Ascending aorta (tissue), 2 donors: ENCODE measurements at regions not wholly inside any gene's neighbourhood (a gene's known extent, or its start where the extent isn't known, plus 50 kb on each side); places are given as distances from the start of the nearest gene placed in this dataset.

ENCODE experiments used
- DNase-seq, 2 donors: peaks; one replicate each; pipeline ENCODE4 v3.0.0-alpha.2; 2019; ENCODE audit warnings: low spot score in 2 of 2
- H3K27ac ChIP-seq, 2 donors: fragments of 200-600 bp; sonication (generic); one replicate each; pipeline ENCODE4 v1.5.1; 2016 to 2017; ENCODE audit warnings: mild to moderate bottlenecking in 1 of 2
- H3K27me3 ChIP-seq: fragments of 200-600 bp; sonication (generic); one replicate; pipeline ENCODE4 v1.5.1; 2017
- H3K36me3 ChIP-seq, 2 donors: fragments of 200-600 bp; sonication (generic); one replicate each; pipeline ENCODE4 v1.5.1; 2016
- H3K4me1 ChIP-seq, 2 donors: fragments of 200-600 bp; sonication (generic); one replicate each; pipeline ENCODE4 v1.5.1; 2016 to 2017; ENCODE audit warnings: mild to moderate bottlenecking in 1 of 2
- H3K4me3 ChIP-seq, 2 donors: fragments of 200-600 bp; sonication (generic); one replicate each; pipeline ENCODE4 v1.5.1; 2016 to 2017; ENCODE audit warnings: mild to moderate bottlenecking in 1 of 2
- H3K9me3 ChIP-seq, 2 donors: fragments of 200-600 bp; sonication (generic); one replicate each; pipeline ENCODE4 v1.5.1; 2016
- intact Hi-C: fragments of 100-400 bp; cut with DNase I; formaldehyde crosslinking; loops from one replicate; pipeline ENCODE4 v1.15.1; 2023
- TF ChIP-seq, protein P1 (sequence below), 3 experiments: fragments of 200-600 bp in 2 of 3; fragments of 450-650 bp in 1 of 3; sonication (generic) in 2 of 3; IDR thresholded peaks; one replicate each; pipeline ENCODE4 v1.5.1; 2016 to 2019; ENCODE audit warnings: antibody characterized with exemption in 3 of 3, mild to moderate bottlenecking in 1 of 3, moderate library complexity in 1 of 3

DNA sequence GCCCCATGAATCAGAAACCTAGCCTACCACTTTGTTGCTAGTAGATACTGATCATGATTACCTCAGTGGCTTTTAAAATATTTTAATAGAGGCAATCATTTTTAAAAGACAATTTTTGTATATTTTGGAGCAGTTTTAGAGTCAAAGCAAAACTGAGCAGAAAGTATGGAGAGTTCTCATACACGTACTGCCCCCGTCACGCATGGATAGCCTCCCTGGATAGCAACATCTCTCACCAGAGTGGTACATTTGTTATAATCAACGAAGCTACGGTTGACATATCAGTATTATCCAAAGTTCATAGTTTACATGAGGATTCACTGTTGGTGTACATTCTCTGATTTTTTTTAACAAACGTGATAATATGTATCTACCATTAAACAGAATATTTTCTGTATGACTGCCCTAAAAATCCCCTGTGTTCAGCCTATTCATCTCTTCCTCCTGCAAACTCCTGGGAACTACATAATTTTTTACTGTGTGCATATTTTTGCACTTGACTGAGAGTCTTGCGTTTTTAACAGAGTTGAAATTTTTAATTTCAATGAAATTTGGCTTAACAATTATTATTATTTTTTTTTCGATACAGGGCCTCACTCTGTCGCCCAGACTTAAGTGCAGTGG, 1436.8 kb upstream of the PCDH9 start:
- Histone ChIP-seq H3K36me3 (no peaks in the 10 kb centered on the region), H3K27me3 (no peaks in the 10 kb centered on the region), H3K4me3 (no peak overlapping the region), H3K9me3 (no peaks in the 10 kb centered on the region), H3K4me1 (no peaks in the 10 kb centered on the region), H3K27ac (no peak overlapping the region)
- TF ChIP-seq, protein P1, sequence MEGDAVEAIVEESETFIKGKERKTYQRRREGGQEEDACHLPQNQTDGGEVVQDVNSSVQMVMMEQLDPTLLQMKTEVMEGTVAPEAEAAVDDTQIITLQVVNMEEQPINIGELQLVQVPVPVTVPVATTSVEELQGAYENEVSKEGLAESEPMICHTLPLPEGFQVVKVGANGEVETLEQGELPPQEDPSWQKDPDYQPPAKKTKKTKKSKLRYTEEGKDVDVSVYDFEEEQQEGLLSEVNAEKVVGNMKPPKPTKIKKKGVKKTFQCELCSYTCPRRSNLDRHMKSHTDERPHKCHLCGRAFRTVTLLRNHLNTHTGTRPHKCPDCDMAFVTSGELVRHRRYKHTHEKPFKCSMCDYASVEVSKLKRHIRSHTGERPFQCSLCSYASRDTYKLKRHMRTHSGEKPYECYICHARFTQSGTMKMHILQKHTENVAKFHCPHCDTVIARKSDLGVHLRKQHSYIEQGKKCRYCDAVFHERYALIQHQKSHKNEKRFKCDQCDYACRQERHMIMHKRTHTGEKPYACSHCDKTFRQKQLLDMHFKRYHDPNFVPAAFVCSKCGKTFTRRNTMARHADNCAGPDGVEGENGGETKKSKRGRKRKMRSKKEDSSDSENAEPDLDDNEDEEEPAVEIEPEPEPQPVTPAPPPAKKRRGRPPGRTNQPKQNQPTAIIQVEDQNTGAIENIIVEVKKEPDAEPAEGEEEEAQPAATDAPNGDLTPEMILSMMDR (IDR thresholded peaks at IDR 0.05) = no peak
- no peak for DNase-seq
- intact Hi-C loops = no loop called here

DNA sequence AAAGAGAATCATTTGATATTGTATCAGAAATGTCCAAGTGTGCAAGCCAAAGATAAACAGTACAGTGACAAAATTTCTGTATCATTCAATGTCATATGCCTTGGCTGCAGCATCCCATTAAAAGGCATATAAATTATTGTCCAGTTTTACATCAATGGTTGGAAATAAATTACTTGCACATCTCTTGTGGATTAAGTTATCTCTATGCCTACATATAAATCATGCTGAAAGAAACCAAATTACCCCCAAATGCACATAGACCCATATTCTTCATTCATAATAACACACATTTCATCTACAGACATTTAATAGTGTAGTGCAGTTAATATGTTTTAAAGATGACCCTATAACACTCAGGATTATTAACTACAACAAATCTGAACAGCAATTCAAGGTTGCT, 1415.7 kb upstream of the PCDH9 start:
- no peak overlapping the region for H3K27ac ChIP-seq
- H3K9me3 ChIP-seq = no peaks in the 10 kb centered on the region
- intact Hi-C loops = no loop called here
- H3K36me3 ChIP-seq = no peaks in the 10 kb centered on the region
- no peak overlapping the region for H3K4me3 ChIP-seq
- H3K27me3 ChIP-seq = no peaks in the 10 kb centered on the region
- no peaks in the 10 kb centered on the region for H3K4me1 ChIP-seq
- TF ChIP-seq, protein P1 (IDR thresholded peaks at IDR 0.05) = no peak
- no peak for DNase-seq

DNA sequence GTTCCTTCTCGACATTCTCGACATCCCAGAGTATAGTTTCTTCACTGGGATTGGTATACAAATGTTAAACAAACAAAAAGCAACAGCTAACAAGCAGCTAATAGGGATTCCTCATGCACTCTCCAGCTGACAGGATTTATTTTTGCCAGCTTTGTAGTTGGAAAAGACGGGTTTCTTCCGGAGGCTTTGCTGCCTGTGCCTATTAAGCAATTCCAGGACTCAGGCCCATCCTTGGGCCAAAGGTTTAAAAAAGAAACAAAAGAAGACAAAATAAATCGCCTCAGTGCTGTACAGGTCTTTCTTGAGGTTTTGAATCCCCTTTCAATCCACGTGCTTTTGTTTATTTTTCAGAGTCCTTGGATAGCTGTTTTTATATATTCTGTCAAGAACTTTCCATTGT, 1414.5 kb upstream of the PCDH9 start:
- Histone ChIP-seq H3K27ac (no peak overlapping the region), H3K4me1 (no peaks in the 10 kb centered on the region), H3K9me3 (no peaks in the 10 kb centered on the region), H3K36me3 (no peaks in the 10 kb centered on the region), H3K4me3 (no peak overlapping the region), H3K27me3 (no peaks in the 10 kb centered on the region)
- TF ChIP-seq, protein P1 (IDR thresholded peaks at IDR 0.05) = no peak
- DNase-seq = no peak
- intact Hi-C loops = no loop called here

DNA sequence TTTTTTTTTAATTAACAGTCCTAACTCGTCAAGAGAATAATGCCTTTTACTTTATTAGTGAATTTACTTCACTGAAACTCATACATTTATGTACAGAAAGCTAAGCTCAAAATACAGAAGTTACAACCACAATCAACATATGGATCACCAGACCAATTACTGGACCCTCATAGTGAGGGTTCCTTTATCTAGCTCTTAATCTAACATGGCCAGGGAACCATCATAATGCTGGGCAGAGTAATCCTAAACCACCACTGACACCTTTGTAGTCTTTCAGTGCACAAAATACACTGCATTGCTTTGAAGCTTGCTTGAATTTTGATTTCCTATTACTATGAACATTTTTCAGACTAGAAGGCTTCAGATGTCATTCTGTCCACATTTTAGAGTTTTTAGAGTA, 1406.6 kb upstream of the PCDH9 start:
- DNase-seq = no peak
- intact Hi-C loops = no loop called here
- H3K36me3 ChIP-seq = no peaks in the 10 kb centered on the region
- no peak overlapping the region for H3K4me3 ChIP-seq
- H3K4me1 ChIP-seq = no peaks in the 10 kb centered on the region
- TF ChIP-seq, protein P1 (IDR thresholded peaks at IDR 0.05) = no peak
- H3K9me3 ChIP-seq = no peaks in the 10 kb centered on the region
- H3K27ac ChIP-seq = no peak overlapping the region
- no peaks in the 10 kb centered on the region for H3K27me3 ChIP-seq

DNA sequence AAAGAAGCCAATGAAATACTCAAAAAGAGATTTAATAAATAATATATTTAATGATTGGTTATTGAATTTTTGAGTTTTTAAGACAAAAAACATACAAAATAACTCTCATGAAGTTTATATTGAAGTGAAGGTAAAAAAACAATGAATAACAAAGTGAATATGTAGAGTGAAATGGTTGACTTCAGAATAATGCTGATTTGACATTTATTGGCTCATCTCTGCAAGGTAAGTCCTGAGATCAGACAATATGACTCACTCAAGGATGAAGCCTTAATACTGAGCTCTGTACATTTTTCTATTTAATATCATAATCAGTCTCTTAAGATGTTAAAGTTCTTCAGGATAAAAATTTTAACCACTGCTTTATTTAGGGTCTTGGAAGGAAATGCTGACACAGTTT, 1398.9 kb upstream of the PCDH9 start:
- intact Hi-C loops = no loop called here
- DNase-seq = no peak

More for the DNA sequence above, 1398.9 kb upstream of the PCDH9 start:
- H3K36me3 ChIP-seq = no peaks in the 10 kb centered on the region
- no peak overlapping the region for H3K27ac ChIP-seq
- H3K27me3 ChIP-seq = no peaks in the 10 kb centered on the region
- H3K4me3 ChIP-seq = no peak overlapping the region
- TF ChIP-seq, protein P1 (IDR thresholded peaks at IDR 0.05) = no peak
- H3K4me1 ChIP-seq = no peaks in the 10 kb centered on the region
- H3K9me3 ChIP-seq = no peaks in the 10 kb centered on the region
